Kidney (tissue), 13 donors: ENCODE measurements at regions not wholly inside any gene's neighbourhood (a gene's known extent, or its start where the extent isn't known, plus 50 kb on each side); places are given as distances from the start of the nearest gene placed in this dataset.

ENCODE experiments used
- DNase-seq, 5 donors: peaks; one replicate each; pipeline ENCODE4 v3.0.0-alpha.2; 2013 to 2020
- FAIRE-seq: peaks from 2 replicates; lab custom pipeline; 2012; peaks lifted over from hg19 to GRCh38; lab: Jason Lieb, UNC
- H3K27ac ChIP-seq, 2 donors: one replicate each; pipeline ENCODE4 v1.7.0; 2013; ENCODE audit warnings: low read depth in 2 of 2, low read length in 2 of 2, inconsistent platforms in 1 of 2
- H3K27me3 ChIP-seq: one replicate; pipeline ENCODE4 v1.7.1; 2013; ENCODE audit warnings: low read length, inconsistent platforms; ENCODE audit not compliant: control insufficient read depth, insufficient read depth
- H3K36me3 ChIP-seq, 3 donors: one replicate each; pipeline versions ENCODE4 v1.7.0 to v1.7.1; 2013; ENCODE audit warnings: low read length in 3 of 3, control low read depth in 1 of 3, inconsistent platforms in 1 of 3; ENCODE audit not compliant: insufficient read depth in 3 of 3, control insufficient read depth in 2 of 3
- H3K4me1 ChIP-seq, 3 donors: one replicate each; pipeline versions ENCODE4 v1.7.0 to v1.7.1; 2013; ENCODE audit warnings: low read length in 3 of 3, inconsistent platforms in 1 of 3, low read depth in 1 of 3; ENCODE audit not compliant: control insufficient read depth in 2 of 3, insufficient read depth in 2 of 3
- H3K4me3 ChIP-seq, 3 donors: one replicate each; pipeline versions ENCODE4 v1.7.0 to v1.8.1; 2013; ENCODE audit warnings: low read length in 3 of 3, control low read depth in 1 of 3, inconsistent platforms in 1 of 3
- H3K9ac ChIP-seq, 3 donors: one replicate each; pipeline versions ENCODE4 v1.7.0 to v1.7.1; 2013; ENCODE audit warnings: low read length in 3 of 3, control low read depth in 1 of 3, inconsistent platforms in 1 of 3
- H3K9me3 ChIP-seq, 3 donors: one replicate each; pipeline versions ENCODE4 v1.7.0 to v1.7.1; 2013; ENCODE audit warnings: low read length in 3 of 3, control low read depth in 1 of 3, inconsistent platforms in 1 of 3; ENCODE audit not compliant: control insufficient read depth in 2 of 3, insufficient read depth in 1 of 3
- intact Hi-C: fragments of 100-400 bp; cut with DNase I; formaldehyde crosslinking; loops from one replicate; pipeline ENCODE4 v1.11.1; 2022
- TF ChIP-seq, protein P1 (sequence below): IDR thresholded peaks from 3 replicates; pipeline ENCODE4 v1.5.1; 2012; ENCODE audit warnings: mild to moderate bottlenecking, moderate library complexity, borderline replicate concordance; ENCODE audit not compliant: insufficient read depth; ENCODE audit errors: extremely low read depth
- donor health status: control.
- donor health status: control.
- donor health status: control.
- donor health status: control.
- donor health status: control.
- donor health status: DM: yes; HTN: yes; CAD: no.
- donor health status: Normal renal cell carcinoma (clear cell type).

DNA sequence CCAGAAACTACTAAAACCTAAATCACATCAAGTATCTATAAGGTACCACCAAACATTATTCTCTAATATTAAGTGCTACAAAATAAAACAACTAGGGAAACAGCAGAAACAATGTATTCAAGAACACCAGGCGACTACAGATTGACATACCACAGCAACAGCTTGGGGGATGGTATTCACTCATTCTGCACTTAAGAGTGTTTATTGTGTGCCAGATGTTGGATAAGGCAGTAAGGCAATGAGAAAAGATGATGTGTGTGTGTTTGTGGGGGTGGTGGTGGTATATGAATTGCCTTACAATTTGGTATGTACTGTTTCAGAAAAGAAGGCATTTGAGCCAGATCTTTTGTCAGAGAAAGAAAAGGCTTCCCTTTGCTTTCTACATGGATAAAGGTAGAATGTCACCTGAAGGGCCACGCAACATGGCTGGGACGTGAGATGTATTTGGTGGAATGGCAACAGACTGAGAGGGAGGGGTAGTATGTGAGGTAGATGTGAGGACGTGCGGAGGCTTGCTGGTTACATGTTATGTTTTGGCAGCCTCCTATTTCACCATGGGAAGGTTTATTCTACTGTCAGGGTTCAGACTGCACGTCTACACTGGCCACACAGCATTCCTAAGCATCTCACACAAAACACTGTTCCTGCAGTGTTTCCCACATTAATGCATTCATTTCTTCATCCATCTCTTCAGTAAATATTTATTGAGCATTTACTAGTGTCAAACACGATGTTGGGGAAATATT, 300.7 kb downstream of the KLF12 start:
- FAIRE-seq, result no peak
- intact Hi-C loops, result no loop called here
- TF ChIP-seq, protein P1, sequence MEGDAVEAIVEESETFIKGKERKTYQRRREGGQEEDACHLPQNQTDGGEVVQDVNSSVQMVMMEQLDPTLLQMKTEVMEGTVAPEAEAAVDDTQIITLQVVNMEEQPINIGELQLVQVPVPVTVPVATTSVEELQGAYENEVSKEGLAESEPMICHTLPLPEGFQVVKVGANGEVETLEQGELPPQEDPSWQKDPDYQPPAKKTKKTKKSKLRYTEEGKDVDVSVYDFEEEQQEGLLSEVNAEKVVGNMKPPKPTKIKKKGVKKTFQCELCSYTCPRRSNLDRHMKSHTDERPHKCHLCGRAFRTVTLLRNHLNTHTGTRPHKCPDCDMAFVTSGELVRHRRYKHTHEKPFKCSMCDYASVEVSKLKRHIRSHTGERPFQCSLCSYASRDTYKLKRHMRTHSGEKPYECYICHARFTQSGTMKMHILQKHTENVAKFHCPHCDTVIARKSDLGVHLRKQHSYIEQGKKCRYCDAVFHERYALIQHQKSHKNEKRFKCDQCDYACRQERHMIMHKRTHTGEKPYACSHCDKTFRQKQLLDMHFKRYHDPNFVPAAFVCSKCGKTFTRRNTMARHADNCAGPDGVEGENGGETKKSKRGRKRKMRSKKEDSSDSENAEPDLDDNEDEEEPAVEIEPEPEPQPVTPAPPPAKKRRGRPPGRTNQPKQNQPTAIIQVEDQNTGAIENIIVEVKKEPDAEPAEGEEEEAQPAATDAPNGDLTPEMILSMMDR, result no peak

DNA sequence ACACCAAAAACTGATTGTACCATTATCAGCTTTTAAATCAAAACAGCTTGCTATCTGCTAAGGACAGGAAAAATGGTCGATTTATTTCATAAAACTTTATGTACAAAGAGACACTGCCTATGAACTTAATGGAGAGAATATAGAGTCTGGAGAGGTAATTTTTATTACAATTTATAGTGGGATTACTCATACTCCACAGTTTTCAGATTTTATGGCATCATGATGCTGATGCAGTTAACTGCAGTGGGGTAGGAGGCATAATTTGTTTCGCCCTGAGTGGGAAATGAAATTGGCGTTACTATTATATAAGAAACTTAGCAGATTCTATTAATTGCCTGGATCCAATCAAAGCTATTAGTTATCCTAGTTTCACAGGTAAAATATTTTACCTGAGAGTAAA, 301.4 kb downstream of the KLF12 start:
- intact Hi-C loops, result no loop called here
- Histone ChIP-seq H3K36me3 (no peaks in the 10 kb centered on the region), H3K4me1 (peaks cover 0 to 6% (median 0%) of the 10 kb centered on the region in 3 donors), H3K9ac (no peak overlapping the region), H3K9me3 (no peaks in the 10 kb centered on the region), H3K4me3 (no peak overlapping the region), H3K27me3 (no peaks in the 10 kb centered on the region), H3K27ac (no peak overlapping the region)
- TF ChIP-seq, protein P1, result no peak
- FAIRE-seq (no peak), DNase-seq (no peak)

More for the DNA sequence above, 300.7 kb downstream of the KLF12 start:
- Histone ChIP-seq H3K9ac (no peak overlapping the region), H3K9me3 (no peaks in the 10 kb centered on the region), H3K4me3 (no peak overlapping the region), H3K36me3 (no peaks in the 10 kb centered on the region), H3K4me1 (peaks cover 0 to 6% (median 0%) of the 10 kb centered on the region in 3 donors), H3K27ac (no peak overlapping the region), H3K27me3 (no peaks in the 10 kb centered on the region)
- DNase-seq, result no peak

DNA sequence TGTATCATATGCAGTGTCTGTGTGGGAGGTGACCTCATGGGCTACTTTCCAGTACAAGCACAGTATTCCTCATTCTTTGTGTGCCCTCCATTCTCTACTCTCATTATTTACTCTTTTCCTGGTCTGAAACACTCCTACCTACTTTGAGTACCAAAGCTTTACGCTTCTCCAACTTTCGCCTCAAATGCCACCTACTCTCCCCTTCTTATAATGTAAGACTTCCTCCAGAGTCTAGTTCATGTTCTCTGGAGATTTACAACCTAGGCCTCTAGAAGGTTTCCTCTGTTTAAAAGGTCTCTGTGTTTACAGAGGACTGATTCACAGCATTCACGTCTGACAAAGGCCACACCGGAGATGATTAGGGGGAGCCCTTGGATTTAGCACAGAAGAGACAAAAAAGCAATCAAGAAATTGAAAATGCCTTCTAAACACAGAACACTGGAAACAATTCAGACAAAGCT, 302.0 kb downstream of the KLF12 start:
- H3K9ac ChIP-seq, result no peak overlapping the region
- H3K9me3 ChIP-seq, result no peaks in the 10 kb centered on the region
- no peak overlapping the region for H3K4me3 ChIP-seq
- intact Hi-C loops, result no loop called here
- no peaks in the 10 kb centered on the region for H3K36me3 ChIP-seq
- peaks cover 0 to 6% (median 0%) of the 10 kb centered on the region in 3 donors for H3K4me1 ChIP-seq
- FAIRE-seq (no peak), DNase-seq (peak in 2 of 5 donors; percentile 51 to 54)
- no peaks in the 10 kb centered on the region for H3K27me3 ChIP-seq
- H3K27ac ChIP-seq, result no peak overlapping the region
- TF ChIP-seq, protein P1, result no peak
